HG03460 (cell line): ENCODE measurements at regions not wholly inside any gene's neighbourhood (a gene's known extent, or its start where the extent isn't known, plus 50 kb on each side); places are given as distances from the start of the nearest gene placed in this dataset.

Experiments used
- ATAC-seq: cut with Tn5 transposase; IDR thresholded peaks from one replicate; pipeline ENCODE4 v1.9.1; 2021; ENCODE audit not compliant: unreplicated experiment

DNA sequence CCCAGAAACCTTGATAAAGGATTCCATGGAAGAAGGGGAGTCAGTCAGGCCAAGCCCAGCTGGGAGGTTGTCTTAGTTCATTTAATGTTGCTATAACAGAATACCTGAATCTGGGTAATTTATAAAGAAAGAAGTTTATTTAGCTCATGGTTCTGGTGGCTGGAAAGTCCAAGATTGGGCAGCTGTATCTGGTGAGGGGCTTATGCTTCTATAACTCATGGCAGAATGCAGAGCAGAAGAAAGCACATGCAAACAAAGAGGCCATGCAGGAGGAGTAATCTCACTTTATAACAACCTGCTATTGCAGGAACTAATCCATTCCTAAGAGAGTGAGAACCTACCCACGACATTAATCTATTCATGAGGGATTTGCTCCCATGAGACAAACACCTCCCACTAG lies 54.2 kb upstream of the ANKRD1 start:
- no peak for ATAC-seq

DNA sequence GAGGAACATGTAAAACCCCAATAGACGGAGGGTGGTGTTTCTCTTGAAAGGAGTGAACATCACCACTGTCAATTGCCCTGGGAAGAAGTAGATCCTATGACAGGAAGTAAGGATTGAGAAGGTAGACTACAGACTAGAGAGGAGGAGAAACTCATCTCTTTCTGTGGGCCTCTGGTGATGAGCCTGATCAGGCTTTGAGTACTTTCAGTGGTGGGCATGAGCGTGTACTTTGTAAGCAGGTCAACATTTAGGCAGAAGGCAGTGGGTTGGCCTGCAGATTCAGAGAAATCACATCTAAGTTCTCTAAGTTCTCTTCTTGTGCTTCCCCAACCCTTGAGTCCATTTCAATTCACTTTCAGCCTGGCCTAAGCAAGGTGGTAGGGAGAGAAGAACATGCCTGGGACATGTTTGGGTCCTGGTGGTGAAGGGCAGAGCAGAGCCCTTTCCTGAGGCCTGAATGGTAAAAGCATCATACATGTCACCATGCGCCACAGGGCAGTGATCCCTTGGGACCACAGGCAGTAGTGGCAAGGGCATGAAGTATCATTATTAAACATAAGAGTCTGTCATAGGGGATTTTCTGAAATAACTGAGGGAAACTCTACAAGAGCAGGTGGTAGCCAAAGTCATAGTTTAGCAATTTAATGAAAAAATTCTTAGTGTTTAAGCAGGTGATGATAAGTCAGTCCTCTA lies 56.4 kb upstream of the ANKRD1 start:
- peak; percentile 72 for ATAC-seq

DNA sequence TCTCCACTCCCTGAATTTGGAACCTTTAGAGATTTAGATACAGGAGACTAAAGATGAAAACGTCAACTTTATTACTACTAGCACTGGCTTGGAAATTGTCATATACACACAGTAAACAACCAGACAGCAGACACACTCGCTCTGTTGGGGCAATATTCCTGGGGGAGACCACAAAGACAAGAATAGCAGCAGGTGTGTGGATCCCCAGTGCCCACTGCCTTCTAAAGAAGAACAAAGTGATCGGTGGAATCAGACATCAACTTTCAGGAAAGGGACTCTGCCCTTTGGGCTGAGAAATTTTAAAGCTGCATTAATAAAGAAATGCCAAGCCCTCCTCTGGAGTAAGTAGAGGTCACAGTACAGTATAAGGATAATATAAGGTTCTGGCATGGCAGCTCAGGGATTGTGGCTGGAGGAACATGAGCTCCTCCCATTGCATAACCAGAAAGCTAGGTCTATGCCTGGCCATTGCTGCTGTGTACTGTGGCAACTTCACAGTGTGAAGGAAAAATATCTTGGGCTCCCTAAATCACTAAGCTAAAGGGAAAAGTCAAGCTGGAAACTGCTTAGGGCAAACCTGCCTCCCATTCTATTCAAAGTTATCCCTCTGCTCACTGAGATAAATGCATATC lies 57.1 kb upstream of the ANKRD1 start:
- ATAC-seq: peak; percentile 19

DNA sequence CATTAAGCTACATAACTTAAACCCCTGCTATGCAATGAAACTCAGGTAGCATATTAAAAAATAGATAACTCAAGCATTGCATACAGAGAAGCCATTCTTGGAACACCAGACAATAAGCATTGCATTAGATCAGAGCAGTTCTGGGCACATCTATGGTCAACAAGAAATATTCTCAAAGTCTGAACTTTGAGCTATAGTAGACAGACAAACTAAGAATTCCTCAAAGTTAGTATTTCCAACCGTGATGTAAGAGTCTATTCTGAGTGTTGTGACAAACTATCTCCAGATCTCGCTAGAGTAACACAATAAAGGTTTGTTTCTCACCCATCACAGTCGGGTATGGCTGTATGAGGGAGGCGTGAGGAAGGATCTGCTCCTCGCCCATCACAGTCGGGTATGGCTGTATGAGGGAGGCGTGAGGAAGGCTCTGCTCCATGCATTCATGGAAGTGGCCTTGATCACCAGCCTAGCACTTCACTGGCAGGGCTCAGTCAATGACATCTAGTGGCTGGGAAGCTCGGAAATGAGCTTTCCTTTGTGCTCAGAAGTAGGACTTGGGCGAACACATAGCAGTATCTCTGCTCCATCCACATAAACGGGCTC lies 61.6 kb upstream of the ANKRD1 start:
- no peak for ATAC-seq

- ATAC-seq: no peak
These were observed 63.1 kb upstream of the ANKRD1 start for GRCh38 chr10:90983914-90984549.

- ATAC-seq: no peak
These were observed 64.0 kb upstream of the ANKRD1 start for GRCh38 chr10:90984898-90985297.

GRCh38 chr10:90985321-90985933 lies 64.5 kb upstream of the ANKRD1 start:
- no peak for ATAC-seq

DNA sequence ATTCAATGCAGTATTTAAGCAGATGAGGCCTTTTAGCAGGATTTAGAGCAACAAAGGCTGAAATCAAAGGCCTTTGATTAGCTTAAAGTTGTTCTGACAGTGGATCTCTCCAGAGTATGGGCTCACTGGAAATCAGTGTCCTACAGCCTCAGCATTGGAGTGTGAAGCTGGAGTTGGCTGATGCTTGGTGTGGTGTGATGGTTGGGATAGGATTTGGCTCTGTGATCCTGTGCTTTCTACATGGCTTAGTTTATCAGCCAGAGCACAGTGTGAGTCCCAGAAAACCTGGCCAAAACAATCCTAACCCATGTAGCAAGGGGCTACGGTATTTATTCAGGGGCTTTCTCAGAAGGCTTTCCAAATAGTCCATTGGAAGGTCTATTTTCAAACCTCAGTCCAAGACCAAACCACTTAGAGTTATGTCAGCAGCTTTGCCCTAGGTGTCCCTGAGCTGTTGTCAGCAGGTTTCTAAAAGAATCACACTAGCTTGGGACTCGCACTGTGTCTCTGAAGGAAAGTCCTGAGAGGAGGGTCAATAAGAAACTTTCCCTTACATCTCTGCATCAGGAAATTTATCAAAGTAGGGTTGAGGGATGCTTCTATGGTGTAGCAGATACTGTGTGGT lies 65.4 kb upstream of the ANKRD1 start:
- no peak for ATAC-seq

DNA sequence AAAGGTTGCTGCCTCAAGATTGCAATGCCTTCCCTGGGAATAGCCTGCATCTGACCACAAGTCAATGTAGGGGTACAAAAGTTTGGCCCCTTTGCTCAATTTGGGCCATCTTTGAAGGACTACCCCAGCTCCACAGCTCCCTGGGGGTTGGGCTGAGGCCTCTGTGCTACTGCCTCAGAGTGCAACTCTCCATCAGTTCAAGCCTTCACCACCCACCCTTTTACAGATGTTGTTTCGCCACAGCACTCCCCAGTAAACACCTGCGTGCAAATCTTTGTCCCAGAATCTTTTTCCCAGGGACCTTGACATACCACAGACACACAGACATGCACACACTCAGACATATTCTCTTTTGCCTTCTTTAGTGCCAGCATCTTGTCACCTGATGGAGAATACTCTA lies 66.0 kb upstream of the ANKRD1 start:
- ATAC-seq: no peak

DNA sequence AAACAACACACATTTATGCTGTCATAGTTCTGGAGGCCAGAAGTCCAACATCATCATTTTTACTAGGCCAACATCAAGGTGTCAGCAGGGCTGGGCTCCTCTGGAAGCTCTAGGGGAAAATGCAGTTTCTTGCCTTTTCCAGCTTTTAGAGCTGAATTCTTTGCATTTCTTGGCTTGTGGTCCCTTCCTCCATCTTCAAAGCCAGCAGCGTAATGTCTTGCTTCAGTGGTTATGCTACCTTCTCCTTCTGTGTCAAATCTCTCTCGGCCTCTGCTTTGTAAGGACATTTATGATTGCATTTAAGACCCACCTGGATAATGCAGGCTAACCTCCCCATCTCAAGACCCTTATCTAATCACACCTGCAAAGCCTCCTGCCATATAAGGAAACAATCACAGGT lies 66.5 kb upstream of the ANKRD1 start:
- no peak for ATAC-seq

DNA sequence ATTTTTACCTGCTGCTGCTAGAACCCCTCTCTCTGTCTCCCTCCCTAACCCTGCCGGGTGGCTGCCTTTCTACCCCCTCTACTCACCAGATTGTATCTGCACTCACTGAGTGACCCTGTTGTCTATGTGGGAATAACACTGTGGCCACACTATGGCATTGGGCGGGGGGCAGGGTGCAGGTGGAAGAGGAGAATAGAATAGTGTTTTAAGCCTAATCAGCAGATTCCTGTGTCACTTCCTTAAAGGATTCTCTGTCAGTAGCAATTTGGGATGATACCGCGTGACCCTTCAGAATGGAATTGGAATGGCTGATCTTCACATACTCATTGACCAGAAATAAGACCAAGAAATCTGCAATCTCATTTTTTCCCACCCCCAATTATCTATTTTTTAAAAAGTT lies 67.1 kb upstream of the ANKRD1 start:
- ATAC-seq: no peak

DNA sequence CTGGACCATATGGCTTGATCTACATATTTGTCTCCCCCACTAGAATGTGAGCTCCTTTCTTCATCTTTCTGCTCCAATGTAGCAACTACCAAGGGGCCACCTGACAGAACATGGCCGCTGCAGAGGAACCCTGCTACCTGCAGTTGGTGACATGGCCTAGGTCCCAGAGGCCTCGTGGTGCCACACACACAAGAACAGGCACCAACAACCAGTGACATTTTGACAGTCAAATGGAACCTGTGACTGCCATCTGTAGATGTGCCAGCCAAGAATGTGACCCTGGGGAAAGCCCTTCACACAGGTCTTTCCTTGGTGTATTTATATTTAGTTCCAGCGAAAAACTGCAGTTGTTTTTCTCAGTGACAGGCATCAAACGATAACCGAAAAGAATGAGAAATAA lies 67.9 kb upstream of the ANKRD1 start:
- no peak for ATAC-seq

DNA sequence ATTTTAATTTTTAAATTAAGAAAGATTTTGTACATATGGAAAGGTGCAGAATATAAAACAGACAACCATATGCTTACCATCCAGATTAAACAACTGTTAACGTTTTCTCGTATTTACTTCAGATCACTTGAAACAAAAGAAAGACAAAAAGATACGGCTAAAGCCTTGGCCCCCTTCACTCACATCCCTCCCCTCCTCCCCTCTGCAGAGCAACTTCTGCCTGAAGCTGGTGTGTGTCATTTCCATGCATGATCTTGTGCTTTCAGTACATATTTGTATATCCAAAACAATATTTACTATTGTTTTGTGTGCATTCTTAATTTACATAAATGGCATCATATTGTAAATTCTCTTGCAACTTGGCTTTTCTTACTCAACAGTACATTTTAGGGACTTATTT lies 68.5 kb upstream of the ANKRD1 start:
- no peak for ATAC-seq

DNA sequence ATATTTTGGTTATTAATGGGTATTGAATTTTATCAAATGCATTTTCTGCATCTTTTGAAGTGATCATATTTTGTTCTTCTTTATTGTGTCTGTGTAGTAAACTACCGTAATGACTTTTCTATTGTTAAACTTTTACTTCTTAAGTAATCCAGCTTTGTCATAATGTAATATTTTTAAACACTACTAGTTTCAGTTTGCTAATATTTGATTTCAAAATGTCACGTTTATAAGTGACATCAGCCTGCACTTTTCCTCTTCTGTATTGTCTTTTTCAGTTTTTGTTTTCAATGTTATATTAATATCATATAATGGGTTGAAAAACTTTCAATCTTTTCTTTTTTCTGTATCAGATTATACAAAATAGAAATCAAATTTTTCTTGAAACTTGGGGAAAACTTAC lies 71.6 kb upstream of the ANKRD1 start:
- ATAC-seq: peak; percentile 46

GRCh38 chr10:90993340-90993739 lies 72.5 kb upstream of the ANKRD1 start:
- ATAC-seq: peak; percentile 38

DNA sequence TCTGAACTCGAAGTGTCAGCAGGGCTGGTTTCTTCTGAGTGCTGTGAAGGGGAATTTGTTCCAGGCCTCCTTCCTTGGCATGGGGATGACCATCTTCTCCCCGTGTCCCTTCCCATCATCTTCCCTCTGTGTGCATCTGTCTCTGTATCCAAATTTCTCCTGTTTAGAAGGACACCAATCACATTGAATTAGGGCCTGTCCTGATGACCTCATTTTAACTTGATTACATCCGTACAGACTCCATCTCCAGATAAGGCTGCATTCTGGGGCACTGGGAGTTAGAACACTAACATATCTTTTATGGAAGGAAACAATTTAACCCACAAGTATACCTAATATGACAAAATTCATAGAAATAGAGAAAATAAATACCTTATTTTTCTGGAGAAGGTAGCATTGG lies 76.8 kb upstream of the ANKRD1 start:
- ATAC-seq: no peak

- no peak for ATAC-seq
These were observed 78.0 kb upstream of the ANKRD1 start for GRCh38 chr10:90998733-90999511.

GRCh38 chr10:90999512-91000172 lies 78.8 kb upstream of the ANKRD1 start:
- no peak for ATAC-seq

GRCh38 chr10:91000470-91000869 lies 79.6 kb upstream of the ANKRD1 start:
- ATAC-seq: no peak

- no peak for ATAC-seq
These were observed 80.1 kb upstream of the ANKRD1 start for GRCh38 chr10:91000985-91001384.
